GM23338 (cell line): ENCODE measurements at regions not wholly inside any gene's neighbourhood (a gene's known extent, or its start where the extent isn't known, plus 50 kb on each side); places are given as distances from the start of the nearest gene placed in this dataset.

ENCODE experiments used
- ATAC-seq: fragments of 200-7000 bp; cut with Tn5 transposase; 3 replicates; pipeline ENCODE4 v1.9.1; 2020
- DNase-seq: peaks from one replicate; pipeline ENCODE4 v3.0.0-alpha.2; 2015; ENCODE audit warnings: low spot score
- H2AFZ ChIP-seq: fragments of 200-600 bp; sonication (generic); 2 replicates; pipeline ENCODE4 v1.8.0; 2016; ENCODE audit warnings: antibody characterized with exemption, mild to moderate bottlenecking, moderate library complexity
- H3F3A ChIP-seq: fragments of 200-600 bp; sonication (generic); replicated peaks from 2 replicates; pipeline ENCODE4 v1.8.0; 2017; ENCODE audit warnings: antibody characterized with exemption, mixed run types, low read depth
- H3K27ac ChIP-seq: fragments of 200-600 bp; sonication (generic); 2 replicates; pipeline ENCODE4 v1.6.1; 2016; ENCODE audit warnings: low read depth
- H3K27me3 ChIP-seq: fragments of 200-600 bp; sonication (generic); 2 replicates; pipeline ENCODE4 v1.8.0; 2016; ENCODE audit warnings: mild to moderate bottlenecking, mixed run types, moderate library complexity; ENCODE audit not compliant: insufficient read depth
- H3K36me3 ChIP-seq: fragments of 200-600 bp; sonication (generic); 2 replicates; pipeline ENCODE4 v1.8.0; 2016; ENCODE audit warnings: mild to moderate bottlenecking; ENCODE audit not compliant: insufficient read depth
- H3K4me1 ChIP-seq: fragments of 200-600 bp; sonication (generic); 2 replicates; pipeline ENCODE4 v1.8.0; 2016; ENCODE audit warnings: mild to moderate bottlenecking, moderate library complexity; ENCODE audit not compliant: insufficient read depth
- H3K4me2 ChIP-seq: fragments of 200-600 bp; sonication (generic); 2 replicates; pipeline ENCODE4 v1.7.1; 2017; ENCODE audit warnings: mixed run types
- H3K4me3 ChIP-seq: fragments of 200-600 bp; sonication (generic); 2 replicates; pipeline ENCODE4 v1.6.1; 2016; ENCODE audit warnings: mixed run types
- H3K79me2 ChIP-seq: fragments of 200-600 bp; sonication (generic); replicated peaks from 2 replicates; pipeline ENCODE4 v1.8.0; 2017; ENCODE audit warnings: mild to moderate bottlenecking; ENCODE audit not compliant: insufficient read depth
- H3K9me2 ChIP-seq: fragments of 200-600 bp; sonication (generic); 2 replicates; pipeline ENCODE4 v1.8.0; 2017; ENCODE audit not compliant: insufficient read depth
- H4K20me1 ChIP-seq: fragments of 200-600 bp; sonication (generic); replicated peaks from 2 replicates; pipeline ENCODE4 v1.8.0; 2017; ENCODE audit warnings: mild to moderate bottlenecking; ENCODE audit not compliant: insufficient read depth
- H3K27ac Mint-ChIP-seq: 2 replicates; pipeline ENCODE4 v1.8.0; 2020; ENCODE audit warnings: inconsistent platforms, mild to moderate bottlenecking, moderate library complexity, mixed read lengths
- H3K27me3 Mint-ChIP-seq: 3 replicates; pipeline ENCODE4 v1.8.0; 2022; ENCODE audit warnings: low read depth, mild to moderate bottlenecking, moderate library complexity, mixed read lengths, inconsistent platforms; ENCODE audit not compliant: insufficient read depth, poor library complexity
- H3K36me3 Mint-ChIP-seq: 3 replicates; pipeline ENCODE4 v1.8.0; 2021; ENCODE audit warnings: low read depth, mild to moderate bottlenecking, inconsistent platforms, moderate library complexity, mixed read lengths
- H3K4me1 Mint-ChIP-seq: 3 replicates; pipeline ENCODE4 v1.8.0; 2020; ENCODE audit warnings: mild to moderate bottlenecking, inconsistent platforms, mixed read lengths
- H3K4me3 Mint-ChIP-seq: 3 replicates; pipeline ENCODE4 v1.8.0; 2021; ENCODE audit warnings: moderate library complexity, mild to moderate bottlenecking, inconsistent platforms, mixed read lengths
- H3K9me3 Mint-ChIP-seq: 3 replicates; pipeline ENCODE4 v1.8.0; 2020; ENCODE audit warnings: moderate library complexity, mild to moderate bottlenecking, inconsistent platforms, mixed read lengths
- ETS1 ChIP-seq: IDR thresholded peaks from 2 replicates; pipeline ENCODE4 v1.6.1; 2016; ENCODE audit warnings: antibody characterized with exemption
- EZH2 ChIP-seq: fragments of 200-600 bp; sonication (generic); IDR thresholded peaks from one replicate; pipeline ENCODE4 v1.8.0; 2017; ENCODE audit warnings: antibody characterized with exemption, mild to moderate bottlenecking, low read depth; ENCODE audit not compliant: unreplicated experiment
- JUNB ChIP-seq: IDR thresholded peaks from one replicate; pipeline ENCODE4 v1.6.1; 2016; ENCODE audit warnings: antibody characterized with exemption; ENCODE audit not compliant: unreplicated experiment
- NANOG ChIP-seq: IDR thresholded peaks from 2 replicates; pipeline ENCODE4 v1.6.1; 2016; ENCODE audit warnings: antibody characterized with exemption, borderline replicate concordance
- POLR2AphosphoS5 ChIP-seq: IDR thresholded peaks from 2 replicates; pipeline ENCODE4 v1.6.1; 2016; ENCODE audit warnings: antibody characterized with exemption, low read depth
- STAT1 ChIP-seq: IDR thresholded peaks from one replicate; pipeline ENCODE4 v1.6.1; 2016; ENCODE audit warnings: antibody characterized with exemption; ENCODE audit not compliant: unreplicated experiment
- ZNF114 ChIP-seq: fragments of 250-450 bp; sonication (Bioruptor Pico); IDR thresholded peaks from 2 replicates; pipeline ENCODE4 v1.5.0; 2020; ENCODE audit warnings: mild to moderate bottlenecking, moderate library complexity
- ZNF331 ChIP-seq: fragments of 250-450 bp; sonication (Bioruptor Pico); IDR thresholded peaks from 2 replicates; pipeline ENCODE4 v1.5.0; 2020; ENCODE audit warnings: low read depth, mild to moderate bottlenecking, moderate library complexity
- TF ChIP-seq, protein P1 (sequence below), 2 experiments: fragments of 200-600 bp in 1 of 2; sonication (generic) in 1 of 2; conservative IDR thresholded peaks; 2 replicates each; pipeline versions ENCODE4 v1.5.1 to v1.6.1; 2016 to 2017; ENCODE audit warnings: antibody characterized with exemption in 2 of 2, low read depth in 2 of 2, mild to moderate bottlenecking in 2 of 2, moderate library complexity in 1 of 2
- TF ChIP-seq, protein P2 (sequence below): IDR thresholded peaks from one replicate; pipeline ENCODE4 v1.6.1; 2018; ENCODE audit warnings: antibody characterized with exemption; ENCODE audit not compliant: unreplicated experiment

DNA sequence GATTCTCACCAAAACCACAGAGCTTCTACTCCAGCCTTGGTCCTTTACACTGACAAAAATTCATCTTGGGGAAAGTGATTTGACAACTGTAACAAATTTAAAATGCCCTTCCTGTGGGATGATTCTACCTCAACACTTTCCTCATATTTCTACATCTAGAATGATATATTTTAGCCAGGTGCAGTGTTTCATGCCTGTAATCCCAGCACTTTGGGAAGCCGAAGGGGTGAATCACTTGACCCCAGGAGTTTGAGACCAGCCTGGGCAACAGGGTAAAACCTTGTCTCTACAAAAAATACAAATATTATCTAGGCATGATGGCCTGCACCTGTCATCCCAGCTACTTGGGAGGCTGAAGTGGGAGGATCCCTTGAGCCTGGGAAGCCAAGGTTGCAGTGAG lies 408.6 kb downstream of the CDH7 start:
- no peaks in the 10 kb centered on the region for H3K4me1 Mint-ChIP-seq
- TF ChIP-seq ETS1 (no peak), NANOG (no peak), EZH2 (no peak), ZNF114 (CRISPR knock-in tag) (no peak), JUNB (no peak), POLR2AphosphoS5 (no peak)
- TF ChIP-seq, protein P1, sequence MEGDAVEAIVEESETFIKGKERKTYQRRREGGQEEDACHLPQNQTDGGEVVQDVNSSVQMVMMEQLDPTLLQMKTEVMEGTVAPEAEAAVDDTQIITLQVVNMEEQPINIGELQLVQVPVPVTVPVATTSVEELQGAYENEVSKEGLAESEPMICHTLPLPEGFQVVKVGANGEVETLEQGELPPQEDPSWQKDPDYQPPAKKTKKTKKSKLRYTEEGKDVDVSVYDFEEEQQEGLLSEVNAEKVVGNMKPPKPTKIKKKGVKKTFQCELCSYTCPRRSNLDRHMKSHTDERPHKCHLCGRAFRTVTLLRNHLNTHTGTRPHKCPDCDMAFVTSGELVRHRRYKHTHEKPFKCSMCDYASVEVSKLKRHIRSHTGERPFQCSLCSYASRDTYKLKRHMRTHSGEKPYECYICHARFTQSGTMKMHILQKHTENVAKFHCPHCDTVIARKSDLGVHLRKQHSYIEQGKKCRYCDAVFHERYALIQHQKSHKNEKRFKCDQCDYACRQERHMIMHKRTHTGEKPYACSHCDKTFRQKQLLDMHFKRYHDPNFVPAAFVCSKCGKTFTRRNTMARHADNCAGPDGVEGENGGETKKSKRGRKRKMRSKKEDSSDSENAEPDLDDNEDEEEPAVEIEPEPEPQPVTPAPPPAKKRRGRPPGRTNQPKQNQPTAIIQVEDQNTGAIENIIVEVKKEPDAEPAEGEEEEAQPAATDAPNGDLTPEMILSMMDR (conservative IDR thresholded peaks at IDR 0.05; ENCODE audit: low read depth in 2 of 2): no peak
- Histone ChIP-seq H3K79me2 (no peaks in the 10 kb centered on the region), H3K9me2 (no peaks in the 10 kb centered on the region), H3K27ac (no peak overlapping the region), H2AFZ (no peak overlapping the region), H3K4me3 (no peak overlapping the region), H3F3A (no peaks in the 10 kb centered on the region), H3K27me3 (no peaks in the 10 kb centered on the region), H3K4me2 (no peak overlapping the region), H3K36me3 (no peaks in the 10 kb centered on the region), H4K20me1 (no peaks in the 10 kb centered on the region), H3K4me1 (no peaks in the 10 kb centered on the region)
- no peak overlapping the region for H3K4me3 Mint-ChIP-seq
- ATAC-seq: no peak
- DNase-seq: no peak
- no peak overlapping the region for H3K27ac Mint-ChIP-seq
- no peaks in the 10 kb centered on the region for H3K9me3 Mint-ChIP-seq
- H3K27me3 Mint-ChIP-seq: peaks cover 1% of the 10 kb centered on the region
- no peaks in the 10 kb centered on the region for H3K36me3 Mint-ChIP-seq

DNA sequence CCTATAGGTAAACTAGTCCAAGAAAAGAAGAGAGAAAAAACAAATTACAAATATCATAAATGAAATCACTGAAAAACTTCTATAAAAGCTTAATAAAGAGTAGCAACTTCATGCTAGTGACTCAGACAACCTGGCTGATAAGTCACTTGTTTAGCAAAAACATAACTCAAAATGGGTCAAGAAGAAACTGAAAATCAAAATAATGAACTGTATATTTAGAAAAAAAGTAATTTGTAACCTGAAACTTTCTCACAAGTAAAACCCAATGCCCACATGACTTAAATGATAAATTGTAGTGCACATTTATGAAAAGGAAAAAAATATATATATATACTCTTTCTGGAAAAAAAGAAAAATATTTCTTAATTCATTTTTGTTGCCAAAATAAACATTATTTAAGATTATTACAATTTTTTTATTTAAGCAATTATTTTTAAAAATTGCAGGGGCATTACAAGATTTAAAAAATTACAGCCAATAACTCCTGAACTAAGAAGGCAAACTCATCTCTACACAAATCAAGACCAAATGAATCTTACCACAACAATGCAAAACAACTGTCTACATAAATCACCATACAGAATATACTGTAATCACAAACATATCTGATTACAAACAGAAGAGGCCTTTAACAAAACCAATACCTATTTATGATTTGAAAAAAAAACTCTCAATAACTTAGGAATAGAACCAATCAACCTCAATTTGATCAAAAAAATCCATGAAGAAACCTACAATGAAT lies 406.3 kb downstream of the CDH7 start:
- Histone ChIP-seq H3K36me3 (no peaks in the 10 kb centered on the region), H3K4me3 (no peak overlapping the region), H3K79me2 (no peaks in the 10 kb centered on the region), H2AFZ (no peak overlapping the region), H3K9me2 (no peaks in the 10 kb centered on the region), H4K20me1 (no peaks in the 10 kb centered on the region), H3K27me3 (no peaks in the 10 kb centered on the region), H3F3A (no peaks in the 10 kb centered on the region), H3K4me2 (no peak overlapping the region), H3K4me1 (no peaks in the 10 kb centered on the region), H3K27ac (no peak overlapping the region)
- Mint-ChIP-seq H3K36me3 (no peaks in the 10 kb centered on the region), H3K9me3 (no peaks in the 10 kb centered on the region), H3K27ac (no peak overlapping the region), H3K4me1 (no peaks in the 10 kb centered on the region; the same call in 2 of the 3 replicates), H3K4me3 (no peak overlapping the region), H3K27me3 (no peaks in the 10 kb centered on the region)
- ATAC-seq (no peak), DNase-seq (no peak)
- TF ChIP-seq STAT1 (no peak), EZH2 (no peak), POLR2AphosphoS5 (no peak), NANOG (no peak), ZNF331 (no peak)
- TF ChIP-seq, protein P2, sequence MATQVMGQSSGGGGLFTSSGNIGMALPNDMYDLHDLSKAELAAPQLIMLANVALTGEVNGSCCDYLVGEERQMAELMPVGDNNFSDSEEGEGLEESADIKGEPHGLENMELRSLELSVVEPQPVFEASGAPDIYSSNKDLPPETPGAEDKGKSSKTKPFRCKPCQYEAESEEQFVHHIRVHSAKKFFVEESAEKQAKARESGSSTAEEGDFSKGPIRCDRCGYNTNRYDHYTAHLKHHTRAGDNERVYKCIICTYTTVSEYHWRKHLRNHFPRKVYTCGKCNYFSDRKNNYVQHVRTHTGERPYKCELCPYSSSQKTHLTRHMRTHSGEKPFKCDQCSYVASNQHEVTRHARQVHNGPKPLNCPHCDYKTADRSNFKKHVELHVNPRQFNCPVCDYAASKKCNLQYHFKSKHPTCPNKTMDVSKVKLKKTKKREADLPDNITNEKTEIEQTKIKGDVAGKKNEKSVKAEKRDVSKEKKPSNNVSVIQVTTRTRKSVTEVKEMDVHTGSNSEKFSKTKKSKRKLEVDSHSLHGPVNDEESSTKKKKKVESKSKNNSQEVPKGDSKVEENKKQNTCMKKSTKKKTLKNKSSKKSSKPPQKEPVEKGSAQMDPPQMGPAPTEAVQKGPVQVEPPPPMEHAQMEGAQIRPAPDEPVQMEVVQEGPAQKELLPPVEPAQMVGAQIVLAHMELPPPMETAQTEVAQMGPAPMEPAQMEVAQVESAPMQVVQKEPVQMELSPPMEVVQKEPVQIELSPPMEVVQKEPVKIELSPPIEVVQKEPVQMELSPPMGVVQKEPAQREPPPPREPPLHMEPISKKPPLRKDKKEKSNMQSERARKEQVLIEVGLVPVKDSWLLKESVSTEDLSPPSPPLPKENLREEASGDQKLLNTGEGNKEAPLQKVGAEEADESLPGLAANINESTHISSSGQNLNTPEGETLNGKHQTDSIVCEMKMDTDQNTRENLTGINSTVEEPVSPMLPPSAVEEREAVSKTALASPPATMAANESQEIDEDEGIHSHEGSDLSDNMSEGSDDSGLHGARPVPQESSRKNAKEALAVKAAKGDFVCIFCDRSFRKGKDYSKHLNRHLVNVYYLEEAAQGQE: no peak
